WI38 (cell line): ENCODE measurements at regions not wholly inside any gene's neighbourhood (a gene's known extent, or its start where the extent isn't known, plus 50 kb on each side); places are given as distances from the start of the nearest gene placed in this dataset.

Experiments used
- H3K4me3 ChIP-seq: 2 replicates; pipeline ENCODE4 v1.5.1; 2011; ENCODE audit warnings: low read depth, mild to moderate bottlenecking, control low read depth, low read length
- TF ChIP-seq, protein P1 (sequence below): IDR thresholded peaks from 2 replicates; pipeline ENCODE4 v1.5.1; 2012; ENCODE audit warnings: low read depth, mild to moderate bottlenecking, control low read depth, low read length

DNA sequence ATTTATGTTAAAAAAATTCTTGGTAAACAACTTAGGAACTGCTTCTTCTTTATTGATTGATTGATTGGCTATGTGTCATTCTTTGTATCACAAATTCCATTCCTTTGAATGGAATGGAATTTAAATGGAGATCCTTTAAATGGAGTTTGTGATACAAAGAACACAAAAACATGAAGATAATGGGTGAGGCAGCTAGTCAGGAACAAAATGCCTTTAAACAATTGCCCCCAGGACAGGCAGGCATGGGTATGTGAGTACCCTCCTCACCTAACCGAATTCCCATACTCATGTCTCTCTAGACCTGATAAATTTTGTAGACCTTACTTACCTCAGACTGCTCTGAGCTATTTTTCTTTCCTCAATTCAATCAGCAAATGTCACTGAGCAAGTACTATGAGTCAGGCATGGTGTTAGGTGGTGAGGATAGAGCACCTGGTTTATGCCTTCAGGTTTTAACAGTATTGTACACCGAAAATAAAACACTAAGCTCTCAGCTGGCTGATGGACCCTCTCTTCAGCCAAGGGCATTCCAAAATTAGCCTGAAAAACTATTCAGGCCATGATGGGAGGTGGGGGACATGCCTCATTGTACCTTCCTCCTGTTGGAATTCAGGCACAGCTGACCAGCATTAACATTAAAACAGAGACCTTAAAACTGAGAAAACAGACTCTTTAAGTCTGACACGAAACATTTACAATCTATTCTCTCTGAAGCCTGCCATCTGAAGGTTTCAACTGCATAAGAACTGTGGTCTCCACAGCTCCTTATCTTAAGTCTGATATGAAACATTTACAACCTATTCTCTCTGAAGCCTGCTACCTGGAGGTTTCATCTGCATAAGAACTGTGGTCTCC, 58.9 kb downstream of the OLFML3 start:
- TF ChIP-seq, protein P1, sequence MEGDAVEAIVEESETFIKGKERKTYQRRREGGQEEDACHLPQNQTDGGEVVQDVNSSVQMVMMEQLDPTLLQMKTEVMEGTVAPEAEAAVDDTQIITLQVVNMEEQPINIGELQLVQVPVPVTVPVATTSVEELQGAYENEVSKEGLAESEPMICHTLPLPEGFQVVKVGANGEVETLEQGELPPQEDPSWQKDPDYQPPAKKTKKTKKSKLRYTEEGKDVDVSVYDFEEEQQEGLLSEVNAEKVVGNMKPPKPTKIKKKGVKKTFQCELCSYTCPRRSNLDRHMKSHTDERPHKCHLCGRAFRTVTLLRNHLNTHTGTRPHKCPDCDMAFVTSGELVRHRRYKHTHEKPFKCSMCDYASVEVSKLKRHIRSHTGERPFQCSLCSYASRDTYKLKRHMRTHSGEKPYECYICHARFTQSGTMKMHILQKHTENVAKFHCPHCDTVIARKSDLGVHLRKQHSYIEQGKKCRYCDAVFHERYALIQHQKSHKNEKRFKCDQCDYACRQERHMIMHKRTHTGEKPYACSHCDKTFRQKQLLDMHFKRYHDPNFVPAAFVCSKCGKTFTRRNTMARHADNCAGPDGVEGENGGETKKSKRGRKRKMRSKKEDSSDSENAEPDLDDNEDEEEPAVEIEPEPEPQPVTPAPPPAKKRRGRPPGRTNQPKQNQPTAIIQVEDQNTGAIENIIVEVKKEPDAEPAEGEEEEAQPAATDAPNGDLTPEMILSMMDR: no peak
- H3K4me3 ChIP-seq: no peak overlapping the region
